ENCODE measurements at regions not wholly inside any gene's neighbourhood (a gene's known extent, or its start where the extent isn't known, plus 50 kb on each side); places are given as distances from the start of the nearest gene placed in this dataset.

GRCh38 chr17:53273126-53273525, 549.6 kb upstream of the KIF2B start:
- Histone ChIP-seq H3K27me3 (ENCODE audit: control insufficient read depth, insufficient read depth, low read length) (no peaks in the 10 kb centered on the region), H3K36me3 (ENCODE audit: control insufficient read depth, insufficient read depth, low read length) (no peaks in the 10 kb centered on the region), H3K4me1 (ENCODE audit: control insufficient read depth, insufficient read depth, low read length) (no peaks in the 10 kb centered on the region), H3K9me3 (ENCODE audit: control insufficient read depth, insufficient read depth, low read depth, low read length) (no peaks in the 10 kb centered on the region), H3K4me3 (ENCODE audit: low read depth in 2 of 2, low read length in 2 of 2) (no peak overlapping the region), H3K27ac (ENCODE audit: low read length) (no peak overlapping the region)
- ChIA-PET CTCF (no interaction called here), POLR2A (no interaction called here)
- ATAC-seq (no peak), DNase-seq (ENCODE audit: low read depth, low spot score) (no peak)
- intact Hi-C loops (cut with micrococcal nuclease; ENCODE audit: unreplicated experiment) (no loop called here), in situ Hi-C loops (cut with HindIII; ENCODE audit: low pct_unique_long_range_greater_than_20kb, low sequenced_read_pairs) (no loop called here)
- TF ChIP-seq CTCF (IDR thresholded peaks at IDR 0.05) (no peak), REST (IDR thresholded peaks at IDR 0.05; ENCODE audit: insufficient read depth in 1 of 2, low read depth in 2 of 2, low read length in 1 of 2) (no peak), SIN3A (IDR thresholded peaks at IDR 0.05; ENCODE audit: borderline replicate concordance, insufficient read depth, low read depth, low read length) (no peak), TCF7L2 (IDR thresholded peaks at IDR 0.05; ENCODE audit: low read depth, low read length) (no peak), POLR2AphosphoS5 (IDR thresholded peaks at IDR 0.05; ENCODE audit: low read depth, low read length) (no peak)
- no TSS peak for BruUV-seq (replicated peaks)

- H3K4me1 ChIP-seq (ENCODE audit: control insufficient read depth, insufficient read depth, low read length) = no peaks in the 10 kb centered on the region
- no peak overlapping the region for H3K27ac ChIP-seq (ENCODE audit: low read length)
- TF ChIP-seq REST (IDR thresholded peaks at IDR 0.05; ENCODE audit: insufficient read depth in 1 of 2, low read depth in 2 of 2, low read length in 1 of 2) (no peak), CTCF (IDR thresholded peaks at IDR 0.05) (no peak), TCF7L2 (IDR thresholded peaks at IDR 0.05; ENCODE audit: low read depth, low read length) (no peak), POLR2AphosphoS5 (IDR thresholded peaks at IDR 0.05; ENCODE audit: low read depth, low read length) (no peak), SIN3A (IDR thresholded peaks at IDR 0.05; ENCODE audit: borderline replicate concordance, insufficient read depth, low read depth, low read length) (no peak)
- H3K9me3 ChIP-seq (ENCODE audit: control insufficient read depth, insufficient read depth, low read depth, low read length) = no peaks in the 10 kb centered on the region
- in situ Hi-C loops (cut with HindIII; ENCODE audit: low pct_unique_long_range_greater_than_20kb, low sequenced_read_pairs) = no loop called here
- no peaks in the 10 kb centered on the region for H3K27me3 ChIP-seq (ENCODE audit: control insufficient read depth, insufficient read depth, low read length)
- DNase-seq (ENCODE audit: low read depth, low spot score) (no peak), ATAC-seq (no peak)
- CTCF ChIA-PET = no interaction called here
- no peak overlapping the region for H3K4me3 ChIP-seq (ENCODE audit: low read depth in 2 of 2, low read length in 2 of 2)
- intact Hi-C loops (cut with micrococcal nuclease; ENCODE audit: unreplicated experiment) = no loop called here
- POLR2A ChIA-PET = interaction anchor here (0.6 kb wide), 1 partner anchor 213 kb away, joined by 4 read pairs; no protein-coding TSS in a partner anchor
- BruUV-seq (replicated peaks) = no TSS peak
- no peaks in the 10 kb centered on the region for H3K36me3 ChIP-seq (ENCODE audit: control insufficient read depth, insufficient read depth, low read length)
These were observed 551.8 kb upstream of the KIF2B start for GRCh38 chr17:53270936-53271335.

Data from Panc1 (cell line).